Upper lobe of left lung (tissue), 4 donors: ENCODE measurements at regions not wholly inside any gene's neighbourhood (a gene's known extent, or its start where the extent isn't known, plus 50 kb on each side); places are given as distances from the start of the nearest gene placed in this dataset.

ENCODE experiments used
- EP300 ChIP-seq, 4 donors: sonication (generic); formaldehyde crosslinking; IDR thresholded peaks; one replicate each; pipeline ENCODE4 v1.5.1; 2017; ENCODE audit warnings: antibody characterized with exemption in 4 of 4, control low read depth in 2 of 4
- POLR2A ChIP-seq, 4 donors: fragments of 450-650 bp; IDR thresholded peaks; one replicate each; pipeline ENCODE4 v1.5.1; 2016 to 2017; ENCODE audit warnings: antibody characterized with exemption in 4 of 4, mild to moderate bottlenecking in 2 of 4
- TF ChIP-seq, protein P1 (sequence below), 6 experiments: fragments of 450-650 bp in 4 of 6; fragments of 200-600 bp in 2 of 6; sonication (generic) in 2 of 6; IDR thresholded peaks; one replicate each; pipeline ENCODE4 v1.5.1; 2016 to 2019; ENCODE audit warnings: antibody characterized with exemption in 6 of 6

DNA sequence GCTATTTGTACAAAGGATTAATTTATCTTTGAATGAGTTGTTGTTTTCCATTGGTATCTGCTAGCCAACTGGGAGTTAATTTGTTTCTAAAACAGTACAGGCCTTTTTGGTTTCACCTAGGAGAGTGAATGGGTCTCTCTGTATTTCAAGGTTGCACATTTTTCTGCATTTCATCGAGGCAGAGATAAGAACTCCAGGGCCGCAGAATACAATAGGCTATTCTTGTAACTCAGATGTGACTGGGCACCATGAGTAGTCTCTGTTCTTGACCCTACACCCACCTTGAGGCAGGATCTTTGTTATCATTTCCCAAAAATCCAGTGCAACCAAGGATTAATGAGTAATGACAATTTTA, 51.7 kb upstream of the OR9Q1 start:
- TF ChIP-seq, protein P1, sequence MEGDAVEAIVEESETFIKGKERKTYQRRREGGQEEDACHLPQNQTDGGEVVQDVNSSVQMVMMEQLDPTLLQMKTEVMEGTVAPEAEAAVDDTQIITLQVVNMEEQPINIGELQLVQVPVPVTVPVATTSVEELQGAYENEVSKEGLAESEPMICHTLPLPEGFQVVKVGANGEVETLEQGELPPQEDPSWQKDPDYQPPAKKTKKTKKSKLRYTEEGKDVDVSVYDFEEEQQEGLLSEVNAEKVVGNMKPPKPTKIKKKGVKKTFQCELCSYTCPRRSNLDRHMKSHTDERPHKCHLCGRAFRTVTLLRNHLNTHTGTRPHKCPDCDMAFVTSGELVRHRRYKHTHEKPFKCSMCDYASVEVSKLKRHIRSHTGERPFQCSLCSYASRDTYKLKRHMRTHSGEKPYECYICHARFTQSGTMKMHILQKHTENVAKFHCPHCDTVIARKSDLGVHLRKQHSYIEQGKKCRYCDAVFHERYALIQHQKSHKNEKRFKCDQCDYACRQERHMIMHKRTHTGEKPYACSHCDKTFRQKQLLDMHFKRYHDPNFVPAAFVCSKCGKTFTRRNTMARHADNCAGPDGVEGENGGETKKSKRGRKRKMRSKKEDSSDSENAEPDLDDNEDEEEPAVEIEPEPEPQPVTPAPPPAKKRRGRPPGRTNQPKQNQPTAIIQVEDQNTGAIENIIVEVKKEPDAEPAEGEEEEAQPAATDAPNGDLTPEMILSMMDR (IDR thresholded peaks at IDR 0.05): no peak
- TF ChIP-seq POLR2A (IDR thresholded peaks at IDR 0.05) (no peak), EP300 (IDR thresholded peaks at IDR 0.05) (no peak)
